H9 (cell line): ENCODE measurements at regions not wholly inside any gene's neighbourhood (a gene's known extent, or its start where the extent isn't known, plus 50 kb on each side); places are given as distances from the start of the nearest gene placed in this dataset.

Experiments used
- DNase-seq: peaks from one replicate; pipeline ENCODE4 v3.0.0-alpha.2; 2017
- H2AFZ ChIP-seq: one replicate; pipeline ENCODE4 v1.6.1; 2013; ENCODE audit warnings: mild to moderate bottlenecking, low read length, control low read depth, moderate library complexity
- H2AK5ac ChIP-seq: 2 replicates; pipeline ENCODE4 v1.6.1; 2013; ENCODE audit warnings: low read length, control low read depth, mixed read lengths; ENCODE audit not compliant: insufficient read length
- H2BK120ac ChIP-seq: one replicate; pipeline ENCODE4 v1.6.1; 2013; ENCODE audit warnings: low read depth, mild to moderate bottlenecking, low read length, control low read depth, inconsistent platforms; ENCODE audit not compliant: poor library complexity, severe bottlenecking
- H2BK12ac ChIP-seq: 2 replicates; pipeline ENCODE4 v1.6.1; 2013; ENCODE audit warnings: low read length, control low read depth, mixed read lengths, low read depth; ENCODE audit not compliant: insufficient read length
- H2BK15ac ChIP-seq: 2 replicates; pipeline ENCODE4 v1.6.1; 2013; ENCODE audit warnings: low read depth, low read length, control low read depth
- H2BK20ac ChIP-seq: one replicate; pipeline ENCODE4 v1.6.1; 2013; ENCODE audit warnings: low read depth, mild to moderate bottlenecking, low read length, control low read depth, inconsistent platforms; ENCODE audit not compliant: poor library complexity, severe bottlenecking
- H2BK5ac ChIP-seq: 2 replicates; pipeline ENCODE4 v1.6.1; 2013; ENCODE audit warnings: low read length, control low read depth, mixed read lengths; ENCODE audit not compliant: insufficient read length
- H3K14ac ChIP-seq: 2 replicates; pipeline ENCODE4 v1.6.1; 2013; ENCODE audit warnings: low read length, control low read depth; ENCODE audit not compliant: insufficient read depth
- H3K18ac ChIP-seq: 2 replicates; pipeline ENCODE4 v1.6.1; 2013; ENCODE audit warnings: low read depth, mild to moderate bottlenecking, mixed read lengths, low read length, control low read depth; ENCODE audit not compliant: insufficient read length
- H3K23ac ChIP-seq: 2 replicates; pipeline ENCODE4 v1.6.1; 2013; ENCODE audit warnings: low read length, control low read depth, mixed read lengths, low read depth; ENCODE audit not compliant: insufficient read length
- H3K23me2 ChIP-seq: 2 replicates; pipeline ENCODE4 v1.6.1; 2013; ENCODE audit warnings: low read depth, mild to moderate bottlenecking, mixed read lengths, low read length, control low read depth; ENCODE audit not compliant: insufficient read length, poor library complexity, severe bottlenecking
- H3K27ac ChIP-seq: 2 replicates; pipeline ENCODE4 v1.5.1; 2013; ENCODE audit warnings: low read length, control low read depth, mixed read lengths, low read depth; ENCODE audit not compliant: insufficient read length
- H3K27me3 ChIP-seq: 2 replicates; pipeline ENCODE4 v1.6.1; 2013; ENCODE audit warnings: low read length, control low read depth, inconsistent platforms; ENCODE audit not compliant: insufficient read depth
- H3K4ac ChIP-seq: 2 replicates; pipeline ENCODE4 v1.6.1; 2013; ENCODE audit warnings: low read depth, mild to moderate bottlenecking, control low read depth, inconsistent platforms, low read length, moderate library complexity
- H3K4me1 ChIP-seq: 2 replicates; pipeline ENCODE4 v1.6.1; 2013; ENCODE audit warnings: low read length, control low read depth, inconsistent platforms; ENCODE audit not compliant: insufficient read depth
- H3K4me2 ChIP-seq: 2 replicates; pipeline ENCODE4 v1.6.1; 2013; ENCODE audit warnings: low read length, control low read depth, mixed read lengths; ENCODE audit not compliant: insufficient read length, insufficient read depth
- H3K56ac ChIP-seq: 2 replicates; pipeline ENCODE4 v1.6.1; 2013; ENCODE audit warnings: low read depth, mild to moderate bottlenecking, mixed read lengths, low read length, control low read depth; ENCODE audit not compliant: insufficient read length
- H3K79me1 ChIP-seq: 2 replicates; pipeline ENCODE4 v1.6.1; 2013; ENCODE audit warnings: low read depth, mild to moderate bottlenecking, moderate library complexity, low read length, control low read depth, inconsistent platforms; ENCODE audit not compliant: insufficient read depth, poor library complexity, severe bottlenecking
- H3K79me2 ChIP-seq: 2 replicates; pipeline ENCODE4 v1.6.1; 2013; ENCODE audit warnings: low read length, control low read depth, inconsistent platforms; ENCODE audit not compliant: insufficient read depth
- H3K9ac ChIP-seq: 2 replicates; pipeline ENCODE4 v1.6.1; 2013; ENCODE audit warnings: low read length, control low read depth, mixed read lengths; ENCODE audit not compliant: insufficient read length; ENCODE audit errors: extremely low read depth
- H3K9me3 ChIP-seq: one replicate; pipeline ENCODE4 v1.6.1; 2013; ENCODE audit warnings: low read depth, low read length, inconsistent platforms; ENCODE audit not compliant: control insufficient read depth
- H3T11ph ChIP-seq: one replicate; pipeline ENCODE4 v1.6.1; 2013; ENCODE audit warnings: mild to moderate bottlenecking, low read length, control low read depth, inconsistent platforms
- H4K20me1 ChIP-seq: one replicate; pipeline ENCODE4 v1.6.1; 2013; ENCODE audit not compliant: control insufficient read depth, insufficient read length, insufficient read depth
- H4K5ac ChIP-seq: 2 replicates; pipeline ENCODE4 v1.6.1; 2013; ENCODE audit warnings: low read depth, mild to moderate bottlenecking, mixed read lengths, low read length, control low read depth; ENCODE audit not compliant: insufficient read length
- H4K8ac ChIP-seq: replicated peaks from 2 replicates; pipeline ENCODE4 v1.6.1; 2013; ENCODE audit warnings: low read length, control low read depth, mixed read lengths, low read depth; ENCODE audit not compliant: insufficient read length
- H4K91ac ChIP-seq: 2 replicates; pipeline ENCODE4 v1.6.1; 2013; ENCODE audit warnings: low read depth, mild to moderate bottlenecking, moderate library complexity, mixed read lengths, low read length, control low read depth; ENCODE audit not compliant: insufficient read length
- H3K27ac Mint-ChIP-seq, 3 experiments: 2 replicates in 2 of 3; 3 replicates in 1 of 3; pipeline ENCODE4 v1.8.0; 2020 to 2021; ENCODE audit warnings: mixed read lengths in 3 of 3, mild to moderate bottlenecking in 1 of 3, moderate library complexity in 1 of 3
- H3K27me3 Mint-ChIP-seq: 2 replicates; pipeline ENCODE4 v1.8.0; 2021; ENCODE audit warnings: low read depth, mild to moderate bottlenecking, moderate library complexity, mixed read lengths
- H3K36me3 Mint-ChIP-seq, 3 experiments: 2 replicates in 2 of 3; 3 replicates in 1 of 3; pipeline ENCODE4 v1.8.0; 2020 to 2021; ENCODE audit warnings: low read depth in 3 of 3, mixed read lengths in 3 of 3; ENCODE audit not compliant: insufficient read depth in 1 of 3
- H3K4me1 Mint-ChIP-seq, 2 experiments: 2 replicates each; pipeline ENCODE4 v1.8.0; 2020; ENCODE audit warnings: mixed read lengths in 2 of 2
- H3K4me3 Mint-ChIP-seq, 2 experiments: 2 replicates in 1 of 2; 3 replicates in 1 of 2; pipeline ENCODE4 v1.8.0; 2020 to 2021; ENCODE audit warnings: mild to moderate bottlenecking in 2 of 2, mixed read lengths in 2 of 2, moderate library complexity in 1 of 2
- H3K9me3 Mint-ChIP-seq, 2 experiments: 2 replicates in 1 of 2; 3 replicates in 1 of 2; pipeline ENCODE4 v1.8.0; 2020; ENCODE audit warnings: mild to moderate bottlenecking in 2 of 2, mixed read lengths in 2 of 2, moderate library complexity in 1 of 2
- TF ChIP-seq, protein P1 (sequence below): fragments of 200-600 bp; sonication (generic); conservative IDR thresholded peaks from 3 replicates; pipeline ENCODE4 v1.8.0; 2021; ENCODE audit warnings: antibody characterized with exemption, mild to moderate bottlenecking

DNA sequence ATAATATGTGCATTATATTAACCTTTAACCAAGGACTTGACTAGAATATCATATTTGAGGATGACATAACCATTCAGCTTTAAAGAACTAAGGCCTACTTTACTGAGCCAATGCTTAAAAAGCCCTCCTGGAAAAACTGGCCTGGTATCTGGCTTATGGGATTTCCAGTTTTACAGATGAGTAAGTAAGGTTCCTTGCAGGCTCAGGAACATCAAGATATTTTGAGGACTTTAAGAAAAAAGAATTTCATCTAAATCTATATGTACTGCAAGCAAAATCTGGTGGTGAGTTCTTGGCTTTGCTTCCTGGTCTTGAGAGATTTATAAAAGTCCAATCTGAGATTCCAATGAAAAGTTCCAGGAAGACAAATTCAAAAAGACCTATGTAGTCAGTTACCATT, 417.0 kb upstream of the NRXN1 start:
- H3K23ac ChIP-seq, result no peak overlapping the region
- H2BK5ac ChIP-seq, result no peak overlapping the region
- H2BK12ac ChIP-seq, result no peak overlapping the region
- H3K9ac ChIP-seq, result no peak overlapping the region
- no peak for DNase-seq
- TF ChIP-seq, protein P1, sequence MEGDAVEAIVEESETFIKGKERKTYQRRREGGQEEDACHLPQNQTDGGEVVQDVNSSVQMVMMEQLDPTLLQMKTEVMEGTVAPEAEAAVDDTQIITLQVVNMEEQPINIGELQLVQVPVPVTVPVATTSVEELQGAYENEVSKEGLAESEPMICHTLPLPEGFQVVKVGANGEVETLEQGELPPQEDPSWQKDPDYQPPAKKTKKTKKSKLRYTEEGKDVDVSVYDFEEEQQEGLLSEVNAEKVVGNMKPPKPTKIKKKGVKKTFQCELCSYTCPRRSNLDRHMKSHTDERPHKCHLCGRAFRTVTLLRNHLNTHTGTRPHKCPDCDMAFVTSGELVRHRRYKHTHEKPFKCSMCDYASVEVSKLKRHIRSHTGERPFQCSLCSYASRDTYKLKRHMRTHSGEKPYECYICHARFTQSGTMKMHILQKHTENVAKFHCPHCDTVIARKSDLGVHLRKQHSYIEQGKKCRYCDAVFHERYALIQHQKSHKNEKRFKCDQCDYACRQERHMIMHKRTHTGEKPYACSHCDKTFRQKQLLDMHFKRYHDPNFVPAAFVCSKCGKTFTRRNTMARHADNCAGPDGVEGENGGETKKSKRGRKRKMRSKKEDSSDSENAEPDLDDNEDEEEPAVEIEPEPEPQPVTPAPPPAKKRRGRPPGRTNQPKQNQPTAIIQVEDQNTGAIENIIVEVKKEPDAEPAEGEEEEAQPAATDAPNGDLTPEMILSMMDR, result no peak
- H4K91ac ChIP-seq, result no peak overlapping the region
- H3T11ph ChIP-seq, result no peak overlapping the region
- H2BK20ac ChIP-seq, result no peak overlapping the region
- no peak overlapping the region for H4K5ac ChIP-seq
- no peaks in the 10 kb centered on the region for H3K23me2 ChIP-seq
- peaks cover 0 to 27% (median 5%) of the 10 kb centered on the region in 3 experiments; a peak in 3 of 7 replicates for H3K36me3 Mint-ChIP-seq
- no peaks in the 10 kb centered on the region for H3K9me3 ChIP-seq
- H3K18ac ChIP-seq, result no peak overlapping the region
- H3K27me3 ChIP-seq, result no peaks in the 10 kb centered on the region
- H3K4me1 ChIP-seq, result no peaks in the 10 kb centered on the region
- H2BK120ac ChIP-seq, result no peak overlapping the region
- no peaks in the 10 kb centered on the region for H3K79me1 ChIP-seq
- no peak overlapping the region; a peak in 1 of 7 replicates for H3K27ac Mint-ChIP-seq
- H3K27me3 Mint-ChIP-seq, result no peaks in the 10 kb centered on the region
- no peak overlapping the region for H2AK5ac ChIP-seq
- H4K8ac ChIP-seq, result no peak overlapping the region
- H3K14ac ChIP-seq, result no peak overlapping the region
- H3K56ac ChIP-seq, result no peak overlapping the region
- H3K4me1 Mint-ChIP-seq, result no peaks in the 10 kb centered on the region
- no peaks in the 10 kb centered on the region for H3K79me2 ChIP-seq
- no peaks in the 10 kb centered on the region for H4K20me1 ChIP-seq
- peaks cover 18 to 23% of the 10 kb centered on the region in 2 experiments; a peak in 4 of 5 replicates for H3K9me3 Mint-ChIP-seq
- H3K4me3 Mint-ChIP-seq, result no peak overlapping the region
- no peak overlapping the region for H3K4ac ChIP-seq
- H3K27ac ChIP-seq, result no peak overlapping the region
- no peak overlapping the region for H3K4me2 ChIP-seq
- H2AFZ ChIP-seq, result no peak overlapping the region
- H2BK15ac ChIP-seq, result no peak overlapping the region
